SK-N-SH treated with all-trans-retinoic acid at 6 μM for 48 hours (cell line): ENCODE measurements at regions not wholly inside any gene's neighbourhood (a gene's known extent, or its start where the extent isn't known, plus 50 kb on each side); places are given as distances from the start of the nearest gene placed in this dataset.

ENCODE experiments used
- ATAC-seq: fragments of 200-7000 bp; cut with Tn5 transposase; 3 replicates; pipeline ENCODE4 v1.9.1; 2020; ENCODE audit warnings: mild to moderate bottlenecking, moderate library complexity
- ARNTL ChIP-seq: fragments of 450-650 bp; formaldehyde crosslinking; IDR thresholded peaks from 2 replicates; pipeline ENCODE4 v1.5.0; 2020; ENCODE audit warnings: low read depth, mild to moderate bottlenecking, moderate library complexity, borderline replicate concordance
- BACH2 ChIP-seq: fragments of 250-450 bp; sonication (Bioruptor Pico); IDR thresholded peaks from 2 replicates; pipeline ENCODE4 v1.9.0; 2021; ENCODE audit warnings: mild to moderate bottlenecking, borderline replicate concordance
- CSDC2 ChIP-seq: fragments of 250-450 bp; sonication (Bioruptor Pico); IDR thresholded peaks from 2 replicates; pipeline ENCODE4 v1.5.0; 2020; ENCODE audit warnings: mild to moderate bottlenecking, moderate library complexity
- ESRRG ChIP-seq: fragments of 250-450 bp; sonication (Bioruptor Pico); IDR thresholded peaks from 2 replicates; pipeline ENCODE4 v1.6.1; 2021; ENCODE audit warnings: mild to moderate bottlenecking
- GLIS3 ChIP-seq: fragments of 250-450 bp; sonication (Bioruptor Pico); IDR thresholded peaks from 2 replicates; pipeline ENCODE4 v1.5.0; 2020; ENCODE audit warnings: mild to moderate bottlenecking, moderate library complexity
- ISL1 ChIP-seq: fragments of 250-450 bp; sonication (Bioruptor Pico); IDR thresholded peaks from 2 replicates; pipeline ENCODE4 v2.1.2; 2022; ENCODE audit warnings: mild to moderate bottlenecking, moderate library complexity
- OSR1 ChIP-seq: fragments of 250-450 bp; sonication (Bioruptor Pico); IDR thresholded peaks from 2 replicates; pipeline ENCODE4 v1.8.0; 2022; ENCODE audit warnings: moderate library complexity, mild to moderate bottlenecking, inconsistent platforms
- PATZ1 ChIP-seq: fragments of 250-450 bp; sonication (Bioruptor Pico); IDR thresholded peaks from 2 replicates; pipeline ENCODE4 v1.8.0; 2020; ENCODE audit warnings: mild to moderate bottlenecking, moderate library complexity, borderline replicate concordance
- PPARA ChIP-seq: fragments of 250-450 bp; sonication (Bioruptor Pico); IDR thresholded peaks from 2 replicates; pipeline ENCODE4 v1.5.0; 2020; ENCODE audit warnings: mild to moderate bottlenecking, borderline replicate concordance
- RARB ChIP-seq: fragments of 250-450 bp; sonication (Bioruptor Pico); IDR thresholded peaks from 2 replicates; pipeline ENCODE4 v1.8.0; 2021; ENCODE audit warnings: mild to moderate bottlenecking, moderate library complexity
- TCF4 ChIP-seq: fragments of 250-450 bp; sonication (Bioruptor Pico); IDR thresholded peaks from 2 replicates; pipeline ENCODE4 v1.8.0; 2021; ENCODE audit warnings: mild to moderate bottlenecking, moderate library complexity, borderline replicate concordance
- TOX ChIP-seq: fragments of 250-450 bp; sonication (Bioruptor Pico); IDR thresholded peaks from 2 replicates; pipeline ENCODE4 v1.8.0; 2021; ENCODE audit warnings: mild to moderate bottlenecking, moderate library complexity, borderline replicate concordance
- TSHZ2 ChIP-seq: fragments of 250-450 bp; sonication (Bioruptor Pico); IDR thresholded peaks from 2 replicates; pipeline ENCODE4 v1.5.0; 2020; ENCODE audit warnings: mild to moderate bottlenecking, moderate library complexity
- ZC3H10 ChIP-seq: fragments of 250-450 bp; sonication (Bioruptor Pico); IDR thresholded peaks from 2 replicates; pipeline ENCODE4 v1.5.1; 2021; ENCODE audit warnings: mild to moderate bottlenecking, moderate library complexity
- ZFP3 ChIP-seq: fragments of 250-450 bp; sonication (Bioruptor Pico); IDR thresholded peaks from 2 replicates; pipeline ENCODE4 v1.5.0; 2020; ENCODE audit warnings: mild to moderate bottlenecking, moderate library complexity
- ZFP30 ChIP-seq: fragments of 450-650 bp; formaldehyde crosslinking; IDR thresholded peaks from 2 replicates; pipeline ENCODE4 v1.5.0; 2022; ENCODE audit warnings: mild to moderate bottlenecking, moderate library complexity
- ZNF565 ChIP-seq: fragments of 450-650 bp; formaldehyde crosslinking; conservative IDR thresholded peaks from 2 replicates; pipeline ENCODE4 v1.5.0; 2020; ENCODE audit warnings: low read depth, mild to moderate bottlenecking, moderate library complexity
- ZNF70 ChIP-seq: fragments of 450-650 bp; formaldehyde crosslinking; IDR thresholded peaks from 2 replicates; pipeline ENCODE4 v1.5.0; 2020; ENCODE audit warnings: mild to moderate bottlenecking, moderate library complexity
- ZNF8 ChIP-seq: fragments of 450-650 bp; formaldehyde crosslinking; IDR thresholded peaks from 2 replicates; pipeline ENCODE4 v1.5.0; 2020; ENCODE audit warnings: mild to moderate bottlenecking, moderate library complexity
- TF ChIP-seq, protein P1 (sequence below): fragments of 250-450 bp; sonication (Bioruptor Pico); IDR thresholded peaks from 2 replicates; pipeline ENCODE4 v1.5.1; 2020; ENCODE audit warnings: low read depth, mild to moderate bottlenecking, moderate library complexity
- TF ChIP-seq, protein P2 (sequence below): fragments of 250-450 bp; sonication (Bioruptor Pico); IDR thresholded peaks from 2 replicates; pipeline ENCODE4 v1.5.1; 2021; ENCODE audit warnings: mild to moderate bottlenecking, moderate library complexity
- TF ChIP-seq, protein P3 (sequence below): fragments of 250-450 bp; sonication (Bioruptor Pico); IDR thresholded peaks from 2 replicates; pipeline ENCODE4 v1.8.0; 2021; ENCODE audit warnings: low read depth, mild to moderate bottlenecking, moderate library complexity, borderline replicate concordance

DNA sequence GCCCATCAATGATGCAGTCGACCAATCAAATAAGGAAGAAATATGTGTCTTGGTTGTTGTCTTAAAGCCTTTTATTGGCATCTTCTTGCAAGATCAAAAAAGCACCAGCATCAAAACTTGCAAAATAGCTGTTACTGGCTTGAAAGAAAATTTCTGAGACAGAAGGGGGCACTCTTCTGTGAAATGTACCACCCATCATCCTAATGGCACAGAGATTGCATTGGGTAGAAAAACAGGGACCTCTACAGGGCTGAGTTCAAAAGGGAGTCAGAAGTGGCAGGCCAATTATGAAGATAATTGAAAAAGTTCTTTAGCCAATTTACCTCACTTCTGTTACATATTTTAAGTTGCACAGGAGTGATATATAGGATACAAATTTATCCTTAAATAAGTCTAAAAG is 122.3 kb upstream of the GPR149 start (continued):
- TF ChIP-seq, protein P1, sequence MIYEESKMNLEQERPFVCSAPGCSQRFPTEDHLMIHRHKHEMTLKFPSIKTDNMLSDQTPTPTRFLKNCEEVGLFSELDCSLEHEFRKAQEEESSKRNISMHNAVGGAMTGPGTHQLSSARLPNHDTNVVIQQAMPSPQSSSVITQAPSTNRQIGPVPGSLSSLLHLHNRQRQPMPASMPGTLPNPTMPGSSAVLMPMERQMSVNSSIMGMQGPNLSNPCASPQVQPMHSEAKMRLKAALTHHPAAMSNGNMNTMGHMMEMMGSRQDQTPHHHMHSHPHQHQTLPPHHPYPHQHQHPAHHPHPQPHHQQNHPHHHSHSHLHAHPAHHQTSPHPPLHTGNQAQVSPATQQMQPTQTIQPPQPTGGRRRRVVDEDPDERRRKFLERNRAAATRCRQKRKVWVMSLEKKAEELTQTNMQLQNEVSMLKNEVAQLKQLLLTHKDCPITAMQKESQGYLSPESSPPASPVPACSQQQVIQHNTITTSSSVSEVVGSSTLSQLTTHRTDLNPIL (CRISPR knock-in tag) = no peak
- no peak for TF ChIP-seq ZFP3

DNA sequence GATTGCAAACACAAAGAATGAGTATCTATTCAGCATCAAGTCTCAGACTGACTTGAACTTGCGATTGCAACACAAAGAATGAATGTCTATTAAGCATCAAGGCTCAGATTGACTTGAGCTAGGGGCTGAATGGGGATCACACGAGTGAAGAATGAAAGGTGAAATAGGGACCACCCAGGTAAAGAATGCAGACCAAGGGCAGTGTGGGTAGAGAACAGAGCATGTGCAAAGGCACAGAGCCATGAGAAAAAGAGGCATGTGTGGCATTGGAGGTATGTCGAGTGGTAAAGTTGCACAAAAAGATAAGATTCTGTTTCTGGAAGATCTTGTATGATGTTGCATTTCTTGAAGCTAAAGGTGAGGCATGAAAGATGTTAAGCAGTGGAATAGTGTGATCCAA is 119.4 kb upstream of the GPR149 start:
- ATAC-seq = no peak
- TF ChIP-seq GLIS3 (CRISPR knock-in tag) (no peak), ZNF8 (CRISPR knock-in tag) (no peak), ZC3H10 (no peak), TOX (CRISPR knock-in tag) (no peak), TCF4 (CRISPR knock-in tag) (no peak), BACH2 (CRISPR knock-in tag) (no peak), CSDC2 (CRISPR knock-in tag) (no peak), ZFP3 (no peak), ZFP30 (CRISPR knock-in tag) (no peak), ZNF565 (CRISPR knock-in tag) (no peak), TSHZ2 (CRISPR knock-in tag) (no peak), ZNF70 (CRISPR knock-in tag) (no peak), ESRRG (CRISPR knock-in tag) (no peak), RARB (CRISPR knock-in tag) (no peak), ISL1 (no peak), ARNTL (CRISPR knock-in tag) (no peak), OSR1 (CRISPR knock-in tag) (no peak)

- TF ChIP-seq ZNF70 (CRISPR knock-in tag) (no peak), TSHZ2 (CRISPR knock-in tag) (no peak), PATZ1 (no peak), TOX (CRISPR knock-in tag) (no peak), RARB (CRISPR knock-in tag) (no peak), ZNF8 (CRISPR knock-in tag) (no peak), ZFP30 (CRISPR knock-in tag) (no peak), BACH2 (CRISPR knock-in tag) (no peak), ARNTL (CRISPR knock-in tag) (no peak), ZC3H10 (no peak), GLIS3 (CRISPR knock-in tag) (no peak), OSR1 (CRISPR knock-in tag) (no peak), ISL1 (no peak), CSDC2 (CRISPR knock-in tag) (no peak), PPARA (CRISPR knock-in tag) (no peak), ESRRG (CRISPR knock-in tag) (no peak)
- TF ChIP-seq, protein P1 (CRISPR knock-in tag) = no peak
- TF ChIP-seq, protein P2, sequence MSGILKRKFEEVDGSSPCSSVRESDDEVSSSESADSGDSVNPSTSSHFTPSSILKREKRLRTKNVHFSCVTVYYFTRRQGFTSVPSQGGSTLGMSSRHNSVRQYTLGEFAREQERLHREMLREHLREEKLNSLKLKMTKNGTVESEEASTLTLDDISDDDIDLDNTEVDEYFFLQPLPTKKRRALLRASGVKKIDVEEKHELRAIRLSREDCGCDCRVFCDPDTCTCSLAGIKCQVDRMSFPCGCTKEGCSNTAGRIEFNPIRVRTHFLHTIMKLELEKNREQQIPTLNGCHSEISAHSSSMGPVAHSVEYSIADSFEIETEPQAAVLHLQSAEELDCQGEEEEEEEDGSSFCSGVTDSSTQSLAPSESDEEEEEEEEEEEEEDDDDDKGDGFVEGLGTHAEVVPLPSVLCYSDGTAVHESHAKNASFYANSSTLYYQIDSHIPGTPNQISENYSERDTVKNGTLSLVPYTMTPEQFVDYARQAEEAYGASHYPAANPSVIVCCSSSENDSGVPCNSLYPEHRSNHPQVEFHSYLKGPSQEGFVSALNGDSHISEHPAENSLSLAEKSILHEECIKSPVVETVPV (CRISPR knock-in tag) = no peak
- TF ChIP-seq, protein P3, sequence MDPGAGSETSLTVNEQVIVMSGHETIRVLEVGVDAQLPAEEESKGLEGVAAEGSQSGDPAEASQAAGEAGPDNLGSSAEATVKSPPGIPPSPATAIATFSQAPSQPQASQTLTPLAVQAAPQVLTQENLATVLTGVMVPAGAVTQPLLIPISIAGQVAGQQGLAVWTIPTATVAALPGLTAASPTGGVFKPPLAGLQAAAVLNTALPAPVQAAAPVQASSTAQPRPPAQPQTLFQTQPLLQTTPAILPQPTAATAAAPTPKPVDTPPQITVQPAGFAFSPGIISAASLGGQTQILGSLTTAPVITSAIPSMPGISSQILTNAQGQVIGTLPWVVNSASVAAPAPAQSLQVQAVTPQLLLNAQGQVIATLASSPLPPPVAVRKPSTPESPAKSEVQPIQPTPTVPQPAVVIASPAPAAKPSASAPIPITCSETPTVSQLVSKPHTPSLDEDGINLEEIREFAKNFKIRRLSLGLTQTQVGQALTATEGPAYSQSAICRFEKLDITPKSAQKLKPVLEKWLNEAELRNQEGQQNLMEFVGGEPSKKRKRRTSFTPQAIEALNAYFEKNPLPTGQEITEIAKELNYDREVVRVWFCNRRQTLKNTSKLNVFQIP (CRISPR knock-in tag) = no peak
- TF ChIP-seq, all 23 proteins: peak for 0
- ATAC-seq = no peak
These were observed 118.4 kb upstream of the GPR149 start for GRCh38 chr3:154548341-154548740.
